ENCODE measurements at regions not wholly inside any gene's neighbourhood (a gene's known extent, or its start where the extent isn't known, plus 50 kb on each side); places are given as distances from the start of the nearest gene placed in this dataset.

DNA sequence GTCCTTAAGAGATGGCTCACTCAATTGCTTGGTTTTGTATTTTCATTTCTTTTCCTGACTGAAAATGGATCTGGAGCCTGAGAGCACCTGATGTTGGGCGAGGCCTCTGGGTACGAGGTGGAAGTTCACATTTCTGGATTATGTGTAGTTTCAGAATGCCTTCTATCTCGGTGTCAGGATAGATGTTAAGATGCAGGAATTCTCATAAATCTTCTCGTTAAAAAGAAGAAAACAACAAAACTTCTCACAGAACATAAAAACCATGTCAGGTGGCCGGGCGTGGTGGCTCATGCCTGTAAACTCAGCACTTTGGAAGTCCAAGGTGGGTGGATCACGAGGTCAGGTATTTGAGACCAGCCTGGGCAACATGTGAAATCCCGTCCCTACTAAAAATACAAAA is 101.8 kb downstream of the RHOU start:
- no peak for TF ChIP-seq CTCF (IDR thresholded peaks at IDR 0.05)
- intact Hi-C loops (cut with DNase I): no loop called here
- ATAC-seq (no peak), DNase-seq (no peak)
- Histone ChIP-seq H3K36me3 (no peaks in the 10 kb centered on the region), H3K9me3 (no peaks in the 10 kb centered on the region), H3K4me1 (peaks cover 21% of the 10 kb centered on the region), H3K4me3 (no peak overlapping the region), H3K27me3 (ENCODE audit: low read depth) (no peaks in the 10 kb centered on the region), H3K27ac (peak overlapping the region; percentile 85)

- peak overlapping the region; percentile 85 for H3K27ac ChIP-seq
- intact Hi-C loops (cut with DNase I): no loop called here
- H3K9me3 ChIP-seq: no peaks in the 10 kb centered on the region
- peak; percentile 62 for DNase-seq
- no peak overlapping the region for H3K4me3 ChIP-seq
- H3K27me3 ChIP-seq (ENCODE audit: low read depth): no peaks in the 10 kb centered on the region
- peaks cover 21% of the 10 kb centered on the region for H3K4me1 ChIP-seq
- no peak for TF ChIP-seq CTCF (IDR thresholded peaks at IDR 0.05)
- no peaks in the 10 kb centered on the region for H3K36me3 ChIP-seq
- ATAC-seq: peak; percentile 87 to 92
Observed at GRCh38 chr1:228837817-228838716, 102.8 kb downstream of the RHOU start.

- intact Hi-C loops (cut with DNase I): no loop called here
- Histone ChIP-seq H3K4me3 (no peak overlapping the region), H3K4me1 (peaks cover 21% of the 10 kb centered on the region), H3K27me3 (ENCODE audit: low read depth) (no peaks in the 10 kb centered on the region), H3K36me3 (no peaks in the 10 kb centered on the region), H3K27ac (peak overlapping the region; percentile 85), H3K9me3 (no peaks in the 10 kb centered on the region)
- TF ChIP-seq CTCF (IDR thresholded peaks at IDR 0.05): no peak
- DNase-seq (no peak), ATAC-seq (no peak)
Observed at GRCh38 chr1:228838717-228839500, 103.6 kb downstream of the RHOU start.

DNA sequence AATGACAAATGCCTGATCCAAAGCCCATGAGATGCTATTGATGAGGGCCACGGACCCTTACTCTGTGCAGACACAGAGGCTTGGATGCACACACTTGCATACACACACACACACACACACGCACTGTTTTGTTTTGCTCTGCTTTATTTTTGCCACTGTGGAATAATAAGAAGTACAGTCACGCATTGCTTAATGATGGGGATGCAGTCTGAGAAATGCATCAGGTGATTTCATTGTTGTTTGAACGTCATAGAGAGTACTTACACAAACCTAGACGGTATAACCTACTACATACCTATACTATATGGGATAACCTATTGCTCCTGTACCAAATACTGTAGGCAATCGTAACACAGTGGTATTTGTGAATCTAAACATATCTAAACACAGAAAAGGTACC is 104.4 kb downstream of the RHOU start:
- DNase-seq (no peak), ATAC-seq (no peak)
- intact Hi-C loops (cut with DNase I): no loop called here
- Histone ChIP-seq H3K36me3 (no peaks in the 10 kb centered on the region), H3K4me1 (peaks cover 21% of the 10 kb centered on the region), H3K27ac (no peak overlapping the region), H3K27me3 (ENCODE audit: low read depth) (no peaks in the 10 kb centered on the region), H3K4me3 (no peak overlapping the region), H3K9me3 (no peaks in the 10 kb centered on the region)
- no peak for TF ChIP-seq CTCF (IDR thresholded peaks at IDR 0.05)

DNA sequence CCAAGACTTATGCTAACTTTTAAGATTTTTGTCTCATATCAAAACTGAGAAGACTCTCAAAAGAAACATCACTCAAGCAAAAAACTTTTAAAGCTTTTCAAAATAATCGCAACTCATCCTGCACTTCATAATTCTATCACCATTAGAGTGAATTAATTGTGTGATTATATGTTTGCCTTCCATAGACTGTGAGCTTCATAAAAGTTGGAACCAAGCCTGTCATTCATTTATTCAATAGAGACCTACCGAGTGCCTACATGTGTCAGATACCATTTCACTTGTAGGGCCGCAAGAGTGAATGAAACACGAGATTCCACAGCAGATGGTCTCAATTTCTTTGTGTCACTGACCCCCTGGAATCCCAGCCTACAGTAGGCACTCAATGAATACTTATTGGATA is 106.4 kb downstream of the RHOU start:
- TF ChIP-seq CTCF (IDR thresholded peaks at IDR 0.05): no peak
- H3K4me1 ChIP-seq: peaks cover 21% of the 10 kb centered on the region
- H3K4me3 ChIP-seq: no peak overlapping the region
- ATAC-seq (no peak), DNase-seq (no peak)
- H3K27ac ChIP-seq: no peak overlapping the region
- no peaks in the 10 kb centered on the region for H3K36me3 ChIP-seq
- H3K27me3 ChIP-seq (ENCODE audit: low read depth): no peaks in the 10 kb centered on the region
- intact Hi-C loops (cut with DNase I): no loop called here
- H3K9me3 ChIP-seq: no peaks in the 10 kb centered on the region

Data from lower lobe of right lung (tissue), 2 donors.